KMS-11 (cell line): ENCODE measurements at regions not wholly inside any gene's neighbourhood (a gene's known extent, or its start where the extent isn't known, plus 50 kb on each side); places are given as distances from the start of the nearest gene placed in this dataset.

Experiments used
- H2AFZ ChIP-seq: fragments of 200-600 bp; sonication (generic); 2 replicates; pipeline ENCODE4 v1.6.1; 2016; ENCODE audit warnings: antibody characterized with exemption, mixed run types, low read depth
- H3K27ac ChIP-seq: fragments of 200-600 bp; sonication (generic); 2 replicates; pipeline ENCODE4 v1.6.1; 2016; ENCODE audit warnings: mild to moderate bottlenecking, mixed run types
- H3K27me3 ChIP-seq: fragments of 200-600 bp; sonication (generic); 2 replicates; pipeline ENCODE4 v1.6.1; 2017; ENCODE audit warnings: mild to moderate bottlenecking, low read depth, mixed run types, moderate library complexity; ENCODE audit not compliant: insufficient read depth
- H3K36me3 ChIP-seq: fragments of 200-600 bp; sonication (generic); 2 replicates; pipeline ENCODE4 v1.6.1; 2017; ENCODE audit warnings: mild to moderate bottlenecking, mixed run types; ENCODE audit not compliant: insufficient read depth
- H3K4me1 ChIP-seq: fragments of 200-600 bp; sonication (generic); 2 replicates; pipeline ENCODE4 v1.6.1; 2016; ENCODE audit warnings: mild to moderate bottlenecking, low read depth, mixed run types; ENCODE audit not compliant: poor library complexity, severe bottlenecking
- H3K4me2 ChIP-seq: fragments of 200-600 bp; sonication (generic); 2 replicates; pipeline ENCODE4 v1.7.0; 2016; ENCODE audit warnings: mild to moderate bottlenecking, mixed run types
- H3K4me3 ChIP-seq: fragments of 200-600 bp; sonication (generic); IDR thresholded peaks from 2 replicates; pipeline ENCODE4 v1.6.1; 2017; ENCODE audit warnings: low read depth, low read length, mixed read lengths; ENCODE audit not compliant: insufficient read depth
- H3K79me2 ChIP-seq: fragments of 200-600 bp; sonication (generic); 2 replicates; pipeline ENCODE4 v1.6.1; 2016; ENCODE audit warnings: low read depth, mixed run types; ENCODE audit not compliant: insufficient read depth
- H3K9ac ChIP-seq: fragments of 200-600 bp; sonication (generic); 2 replicates; pipeline ENCODE4 v1.6.1; 2016; ENCODE audit warnings: mild to moderate bottlenecking, mixed run types
- H4K20me1 ChIP-seq: fragments of 200-600 bp; sonication (generic); 2 replicates; pipeline ENCODE4 v1.6.1; 2016; ENCODE audit warnings: mild to moderate bottlenecking, mixed run types; ENCODE audit not compliant: insufficient read depth
- CTCF ChIP-seq: fragments of 200-600 bp; sonication (generic); conservative IDR thresholded peaks from 2 replicates; pipeline ENCODE4 v1.6.1; 2017; ENCODE audit warnings: low read depth, mild to moderate bottlenecking, antibody characterized with exemption, low read length, moderate library complexity, mixed read lengths

DNA sequence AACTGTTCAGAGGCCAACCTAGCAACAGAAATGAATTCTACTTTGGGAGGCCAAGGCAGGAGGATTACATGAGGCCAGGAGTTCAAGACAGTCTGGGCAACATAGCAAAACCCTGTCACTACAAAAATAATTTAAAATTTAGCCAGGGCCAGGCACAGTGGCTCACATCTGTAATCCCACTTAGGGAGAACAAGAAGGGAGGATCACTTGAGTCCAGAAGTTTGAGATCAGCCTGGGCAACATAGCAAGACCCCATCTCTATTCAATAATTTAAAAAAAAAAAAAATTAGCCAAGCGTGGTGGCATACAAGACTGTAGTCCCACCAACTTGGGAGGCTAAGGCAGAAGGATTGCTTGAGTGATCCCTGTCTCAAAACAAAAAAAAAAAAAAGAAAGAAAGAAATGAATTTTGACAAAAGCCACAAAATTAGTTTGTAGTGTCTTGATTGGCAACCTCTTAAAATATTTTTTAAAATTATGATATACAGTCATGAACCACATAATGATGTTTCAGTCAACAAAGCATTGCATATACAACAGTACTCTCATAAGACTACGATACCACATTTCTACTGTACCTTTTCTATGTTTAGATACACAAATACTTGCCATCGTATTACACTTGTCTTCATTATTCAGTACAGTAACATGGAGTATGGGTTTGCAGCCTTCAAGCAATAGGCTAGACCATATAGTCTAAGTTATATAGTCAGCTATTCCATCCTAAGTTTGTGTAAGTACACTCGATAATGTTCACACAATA, 130.7 kb downstream of the ZFP36L2 start:
- Histone ChIP-seq H3K27ac (no peak overlapping the region), H3K36me3 (no peaks in the 10 kb centered on the region), H3K4me3 (no peak overlapping the region), H4K20me1 (no peaks in the 10 kb centered on the region), H2AFZ (no peak overlapping the region), H3K27me3 (no peaks in the 10 kb centered on the region), H3K4me1 (no peaks in the 10 kb centered on the region), H3K79me2 (no peaks in the 10 kb centered on the region), H3K9ac (no peak overlapping the region), H3K4me2 (no peak overlapping the region)
- no peak for TF ChIP-seq CTCF

- Histone ChIP-seq H2AFZ (no peak overlapping the region), H3K27me3 (no peaks in the 10 kb centered on the region), H3K79me2 (no peaks in the 10 kb centered on the region), H4K20me1 (no peaks in the 10 kb centered on the region), H3K4me1 (no peaks in the 10 kb centered on the region), H3K4me3 (no peak overlapping the region), H3K9ac (no peak overlapping the region), H3K27ac (no peak overlapping the region), H3K36me3 (no peaks in the 10 kb centered on the region), H3K4me2 (no peak overlapping the region)
- TF ChIP-seq CTCF, result no peak
Observed at GRCh38 chr2:43092520-43093179, 133.8 kb downstream of the ZFP36L2 start.

DNA sequence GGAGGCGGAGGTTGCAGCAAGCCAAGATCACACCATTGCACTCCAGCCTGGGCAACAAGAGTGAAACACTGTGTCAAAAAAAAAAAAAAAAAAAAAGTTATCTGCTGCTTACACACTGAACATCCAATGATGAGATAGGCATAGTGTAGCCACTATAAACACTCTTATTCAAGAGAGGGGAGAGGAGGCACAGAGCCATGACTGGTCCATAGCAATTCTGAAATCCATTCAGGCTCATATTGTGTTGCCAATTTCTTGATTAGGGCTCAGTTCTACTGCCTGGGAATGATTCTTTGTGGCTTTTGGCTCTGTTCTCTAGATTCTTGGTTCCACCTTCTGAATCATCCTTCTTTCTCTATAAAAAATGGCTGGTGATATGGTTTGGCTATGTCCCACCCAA, 136.1 kb downstream of the ZFP36L2 start:
- TF ChIP-seq CTCF, result no peak
- Histone ChIP-seq H4K20me1 (no peaks in the 10 kb centered on the region), H2AFZ (no peak overlapping the region), H3K79me2 (no peaks in the 10 kb centered on the region), H3K4me1 (no peaks in the 10 kb centered on the region), H3K36me3 (no peaks in the 10 kb centered on the region), H3K27me3 (no peaks in the 10 kb centered on the region), H3K4me3 (no peak overlapping the region), H3K27ac (no peak overlapping the region), H3K9ac (no peak overlapping the region), H3K4me2 (no peak overlapping the region)

GRCh38 chr2:43088143-43089073, 138.0 kb downstream of the ZFP36L2 start:
- H3K27ac ChIP-seq, result no peak overlapping the region
- H3K4me3 ChIP-seq, result no peak overlapping the region
- no peaks in the 10 kb centered on the region for H3K36me3 ChIP-seq
- H3K4me2 ChIP-seq, result no peak overlapping the region
- no peaks in the 10 kb centered on the region for H3K79me2 ChIP-seq
- H4K20me1 ChIP-seq, result no peaks in the 10 kb centered on the region
- H3K9ac ChIP-seq, result no peak overlapping the region
- TF ChIP-seq CTCF, result no peak
- H3K4me1 ChIP-seq, result no peaks in the 10 kb centered on the region
- no peaks in the 10 kb centered on the region for H3K27me3 ChIP-seq
- no peak overlapping the region for H2AFZ ChIP-seq
